GM19025 (cell line): ENCODE measurements at regions not wholly inside any gene's neighbourhood (a gene's known extent, or its start where the extent isn't known, plus 50 kb on each side); places are given as distances from the start of the nearest gene placed in this dataset.

ENCODE experiments used
- ATAC-seq: cut with Tn5 transposase; IDR thresholded peaks from one replicate; pipeline ENCODE4 v1.9.1; 2021; ENCODE audit warnings: mild to moderate bottlenecking, low read depth, moderate library complexity; ENCODE audit not compliant: unreplicated experiment

- ATAC-seq, result no peak
These were observed 362.3 kb downstream of the FIGN start for GRCh38 chr2:163373496-163373895.

GRCh38 chr2:163370169-163370886 is 365.5 kb downstream of the FIGN start:
- no peak for ATAC-seq

DNA sequence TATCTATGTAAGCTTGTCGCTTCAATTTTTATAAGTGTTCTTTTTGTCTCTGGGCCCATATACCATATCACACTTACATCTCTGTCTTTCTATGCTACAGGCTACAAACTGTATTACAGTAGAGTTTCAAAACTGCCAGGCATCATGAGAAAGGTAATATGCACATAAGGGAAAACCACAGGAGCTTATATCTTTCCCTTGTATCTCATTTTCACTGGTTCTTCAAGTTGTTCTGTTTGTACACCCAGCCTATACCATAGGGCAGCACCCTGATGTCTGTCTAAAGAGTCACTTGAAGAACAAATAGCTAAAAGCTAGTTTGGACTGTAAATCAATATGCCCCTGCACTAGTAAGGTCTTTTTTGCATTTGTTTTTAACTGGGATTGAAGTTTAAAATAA is 366.7 kb downstream of the FIGN start:
- ATAC-seq, result no peak

GRCh38 chr2:163368655-163369054 is 367.2 kb downstream of the FIGN start:
- ATAC-seq, result no peak

DNA sequence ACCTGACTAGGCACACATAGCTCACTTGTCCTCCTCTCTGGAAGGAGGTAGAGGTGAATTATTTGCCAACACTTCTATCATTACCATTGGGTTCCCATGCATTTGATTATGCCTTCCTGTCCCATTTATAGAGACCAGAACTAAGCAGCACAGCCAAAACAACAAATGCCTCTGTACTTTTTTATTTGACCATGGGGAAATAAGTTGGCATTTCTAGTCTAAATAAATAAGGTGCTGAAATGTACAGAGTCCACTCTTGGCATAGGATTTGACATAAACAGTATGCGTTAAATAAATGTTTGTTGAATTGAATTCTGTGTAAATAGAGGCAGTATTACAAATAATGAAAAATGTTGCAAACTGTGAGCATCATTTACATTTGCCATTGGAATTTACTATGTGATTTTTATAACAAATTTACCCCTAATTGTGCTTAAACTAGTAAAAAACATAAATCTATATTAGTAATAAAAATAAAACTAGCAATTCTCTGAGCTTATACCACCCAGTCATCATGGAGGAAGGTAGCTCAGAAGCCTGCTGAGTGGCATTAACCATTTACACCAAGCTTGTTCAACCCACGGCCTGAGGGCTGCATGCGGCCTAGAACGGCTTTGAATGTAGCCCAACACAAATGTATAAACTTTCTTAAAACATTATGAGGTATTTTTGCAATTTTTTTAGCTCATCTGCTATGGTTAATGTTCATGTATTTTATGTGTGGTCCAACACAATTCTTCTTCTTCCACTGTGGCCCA is 367.8 kb downstream of the FIGN start:
- ATAC-seq, result no peak

- no peak for ATAC-seq
These were observed 371.1 kb downstream of the FIGN start for GRCh38 chr2:163364736-163365135.

- ATAC-seq, result no peak
These were observed 382.3 kb downstream of the FIGN start for GRCh38 chr2:163353551-163353950.

DNA sequence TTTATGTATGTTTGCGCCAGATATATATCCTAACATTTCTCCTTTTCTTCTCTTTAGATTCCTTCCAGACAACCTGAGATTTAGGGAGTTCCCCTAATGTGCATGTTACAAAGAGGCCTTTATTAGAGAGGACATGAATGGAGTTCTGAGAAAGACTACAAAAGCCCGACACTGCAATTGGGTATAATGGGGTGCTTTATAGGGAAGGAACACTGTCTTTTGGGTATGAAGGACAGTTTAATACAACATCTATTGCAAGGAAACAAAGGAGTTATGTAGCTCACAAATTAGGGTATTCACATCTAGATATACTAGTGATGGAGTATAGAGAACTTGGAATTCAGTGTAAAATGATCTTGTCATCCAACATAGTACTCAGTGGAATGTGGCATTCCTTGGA is 383.8 kb downstream of the FIGN start:
- no peak for ATAC-seq

GRCh38 chr2:163351143-163351542 is 384.7 kb downstream of the FIGN start:
- ATAC-seq, result no peak

GRCh38 chr2:163348857-163349380 is 386.9 kb downstream of the FIGN start:
- ATAC-seq, result no peak

DNA sequence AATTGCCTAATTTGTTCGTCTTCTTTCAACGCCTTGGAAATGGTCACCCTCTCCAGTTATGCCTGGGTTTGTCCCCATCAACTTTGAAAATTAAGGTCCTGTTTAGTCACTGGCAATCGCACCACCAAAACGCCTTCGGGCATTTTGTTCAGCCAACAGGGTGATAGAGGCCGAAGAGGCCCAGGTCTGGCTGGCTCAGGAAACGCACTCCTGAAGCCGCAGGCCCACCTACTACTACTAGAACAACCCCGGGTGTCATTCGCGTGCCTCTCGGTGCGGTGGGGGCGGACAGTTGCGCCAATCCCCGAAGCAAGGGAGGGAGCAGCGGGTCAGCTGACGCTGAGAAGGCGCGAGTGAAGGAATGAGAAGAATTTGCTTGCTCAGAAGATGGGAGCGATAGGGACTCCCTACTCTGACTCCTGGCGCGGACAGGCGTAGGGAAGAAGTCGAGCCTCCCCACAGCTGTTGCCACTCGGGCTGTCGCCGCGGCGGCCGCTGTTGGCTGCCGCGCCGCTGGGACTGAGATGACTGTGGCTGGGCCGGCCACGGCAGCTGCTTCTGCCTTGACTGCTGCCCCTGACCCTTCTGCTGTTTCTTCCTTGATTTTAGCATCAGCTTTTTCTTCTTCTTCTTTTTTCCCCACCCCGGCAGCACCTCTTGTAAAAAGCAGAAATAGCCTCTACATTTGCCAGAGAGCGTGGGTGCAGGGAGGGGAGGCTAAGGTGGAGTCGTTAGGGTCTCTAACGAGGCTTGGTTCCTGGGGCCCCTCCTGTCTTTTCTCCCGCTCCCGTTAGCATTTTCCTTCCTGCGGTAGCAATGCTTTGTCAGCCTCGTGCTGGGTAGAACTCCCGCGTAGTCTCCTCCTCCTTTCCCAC is 387.6 kb downstream of the FIGN start:
- no peak for ATAC-seq

- ATAC-seq, result no peak
These were observed 389.8 kb downstream of the FIGN start for GRCh38 chr2:163345795-163346573.

- ATAC-seq, result no peak
These were observed 392.5 kb downstream of the FIGN start for GRCh38 chr2:163343316-163343715.

DNA sequence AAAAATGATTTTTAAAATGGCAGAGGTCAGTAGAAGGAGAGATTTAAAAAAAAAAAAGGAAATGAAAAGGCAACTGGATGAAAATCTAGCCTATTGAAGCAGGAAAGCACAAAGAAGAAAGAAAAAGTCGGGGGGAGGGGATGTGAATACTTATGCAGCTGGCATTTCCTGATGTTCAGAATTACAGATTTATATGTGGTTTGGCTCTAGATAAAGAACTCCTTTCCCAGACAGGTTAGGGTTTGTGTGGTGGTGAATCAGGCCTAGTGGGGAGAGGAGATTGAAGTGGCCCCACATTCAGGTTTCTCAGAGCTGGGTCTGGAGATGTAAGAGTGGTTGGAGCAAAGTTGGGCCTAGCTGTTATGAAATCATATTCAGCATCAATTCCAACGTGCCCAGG is 394.4 kb downstream of the FIGN start:
- ATAC-seq, result no peak

DNA sequence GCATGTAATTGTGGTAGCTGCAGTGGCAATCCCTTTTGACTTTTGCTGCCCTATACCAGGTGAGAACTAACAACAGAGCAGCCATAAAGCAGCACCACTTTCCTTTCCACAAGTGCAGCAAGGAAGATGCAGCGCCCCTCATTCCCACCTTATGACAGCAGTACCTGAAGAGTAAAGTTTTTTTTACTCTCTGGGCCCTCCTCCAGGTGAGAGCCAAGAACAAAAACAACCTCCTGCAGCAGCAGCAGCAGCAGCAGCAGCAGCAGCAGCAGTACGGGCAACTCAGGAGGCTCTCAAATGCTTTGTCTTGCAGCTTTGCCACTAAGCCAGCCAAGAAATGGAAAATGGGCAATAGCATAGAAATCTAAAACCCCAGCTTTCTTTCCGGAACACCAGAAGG is 397.5 kb downstream of the FIGN start:
- ATAC-seq, result no peak

- ATAC-seq, result no peak
These were observed 411.1 kb downstream of the FIGN start for GRCh38 chr2:163324677-163325076.

- no peak for ATAC-seq
These were observed 416.8 kb downstream of the FIGN start for GRCh38 chr2:163319006-163319405.

- ATAC-seq, result no peak
These were observed 421.1 kb downstream of the FIGN start for GRCh38 chr2:163314712-163315111.

GRCh38 chr2:163312713-163313112 is 423.1 kb downstream of the FIGN start:
- no peak for ATAC-seq

DNA sequence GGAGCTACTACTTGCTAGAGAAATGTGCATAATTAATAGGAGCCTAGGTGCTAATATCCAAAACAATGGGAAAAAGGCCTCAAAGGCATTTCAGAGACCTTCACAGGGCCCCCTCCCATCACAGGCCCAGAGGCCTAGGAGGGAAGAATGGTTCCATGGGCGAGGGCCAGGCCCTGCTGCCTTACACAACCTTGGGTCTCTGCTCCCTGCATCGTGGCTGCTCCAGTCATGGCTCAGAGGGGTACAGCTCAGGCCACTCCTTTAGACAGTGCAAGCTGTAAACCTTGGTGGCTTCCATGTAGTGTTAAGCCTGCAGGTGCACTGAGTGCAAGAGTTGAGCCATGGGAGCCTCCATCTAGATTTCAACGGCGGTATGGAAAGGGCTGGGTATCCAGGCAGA is 429.2 kb downstream of the FIGN start:
- ATAC-seq, result no peak
